GM18909 (cell line): ENCODE measurements at regions not wholly inside any gene's neighbourhood (a gene's known extent, or its start where the extent isn't known, plus 50 kb on each side); places are given as distances from the start of the nearest gene placed in this dataset.

ENCODE experiments used
- ATAC-seq: cut with Tn5 transposase; IDR thresholded peaks from one replicate; pipeline ENCODE4 v1.9.1; 2021; ENCODE audit warnings: mild to moderate bottlenecking; ENCODE audit not compliant: unreplicated experiment, poor library complexity

GRCh38 chr4:125991398-125991797 is 676.6 kb downstream of the FAT4 start:
- ATAC-seq: no peak

- ATAC-seq: no peak
Observed at GRCh38 chr4:125992891-125993290, 678.1 kb downstream of the FAT4 start.

GRCh38 chr4:125994024-125994423 is 679.3 kb downstream of the FAT4 start:
- no peak for ATAC-seq

- ATAC-seq: no peak
Observed at GRCh38 chr4:125994430-125994829, 679.7 kb downstream of the FAT4 start.

- ATAC-seq: no peak
Observed at GRCh38 chr4:126004941-126005340, 690.2 kb downstream of the FAT4 start.

- no peak for ATAC-seq
Observed at GRCh38 chr4:126007142-126007541, 692.4 kb downstream of the FAT4 start.

GRCh38 chr4:126012691-126013290 is 698.0 kb downstream of the FAT4 start:
- no peak for ATAC-seq

- no peak for ATAC-seq
Observed at GRCh38 chr4:126018274-126018673, 703.5 kb downstream of the FAT4 start.

GRCh38 chr4:126023896-126024295 is 709.1 kb downstream of the FAT4 start:
- no peak for ATAC-seq

GRCh38 chr4:126027601-126028000 is 712.8 kb downstream of the FAT4 start:
- ATAC-seq: no peak

GRCh38 chr4:126028876-126029275 is 714.1 kb downstream of the FAT4 start:
- no peak for ATAC-seq

GRCh38 chr4:126037231-126037630 is 722.5 kb downstream of the FAT4 start:
- no peak for ATAC-seq

GRCh38 chr4:126038502-126039144 is 723.9 kb downstream of the FAT4 start:
- no peak for ATAC-seq

GRCh38 chr4:126046081-126046614 is 731.4 kb downstream of the FAT4 start:
- ATAC-seq: no peak

GRCh38 chr4:126047114-126047513 is 732.4 kb downstream of the FAT4 start:
- no peak for ATAC-seq

GRCh38 chr4:126051689-126052424 is 737.1 kb downstream of the FAT4 start:
- ATAC-seq: no peak

GRCh38 chr4:126056116-126056650 is 741.4 kb downstream of the FAT4 start:
- ATAC-seq: no peak

- no peak for ATAC-seq
Observed at GRCh38 chr4:126057371-126057770, 742.6 kb downstream of the FAT4 start.

- ATAC-seq: no peak
Observed at GRCh38 chr4:126058596-126058995, 743.8 kb downstream of the FAT4 start.

GRCh38 chr4:126061655-126062054 is 746.9 kb downstream of the FAT4 start:
- ATAC-seq: no peak

GRCh38 chr4:126065016-126065415 is 750.3 kb downstream of the FAT4 start:
- no peak for ATAC-seq
